Vagina (tissue), 2 donors: ENCODE measurements at regions not wholly inside any gene's neighbourhood (a gene's known extent, or its start where the extent isn't known, plus 50 kb on each side); places are given as distances from the start of the nearest gene placed in this dataset.

Experiments
- CTCF ChIP-seq, 3 experiments: fragments of 450-650 bp in 2 of 3; fragments of 200-600 bp in 1 of 3; sonication (generic) in 1 of 3; IDR thresholded peaks; one replicate each; pipeline ENCODE4 v1.5.1; 2017 to 2019; ENCODE audit warnings: antibody characterized with exemption in 3 of 3, mild to moderate bottlenecking in 2 of 3, moderate library complexity in 2 of 3
- POLR2A ChIP-seq, 2 donors: fragments of 450-650 bp; IDR thresholded peaks; one replicate each; pipeline ENCODE4 v1.6.1; 2017; ENCODE audit warnings: antibody characterized with exemption in 2 of 2, mild to moderate bottlenecking in 2 of 2, moderate library complexity in 2 of 2

DNA sequence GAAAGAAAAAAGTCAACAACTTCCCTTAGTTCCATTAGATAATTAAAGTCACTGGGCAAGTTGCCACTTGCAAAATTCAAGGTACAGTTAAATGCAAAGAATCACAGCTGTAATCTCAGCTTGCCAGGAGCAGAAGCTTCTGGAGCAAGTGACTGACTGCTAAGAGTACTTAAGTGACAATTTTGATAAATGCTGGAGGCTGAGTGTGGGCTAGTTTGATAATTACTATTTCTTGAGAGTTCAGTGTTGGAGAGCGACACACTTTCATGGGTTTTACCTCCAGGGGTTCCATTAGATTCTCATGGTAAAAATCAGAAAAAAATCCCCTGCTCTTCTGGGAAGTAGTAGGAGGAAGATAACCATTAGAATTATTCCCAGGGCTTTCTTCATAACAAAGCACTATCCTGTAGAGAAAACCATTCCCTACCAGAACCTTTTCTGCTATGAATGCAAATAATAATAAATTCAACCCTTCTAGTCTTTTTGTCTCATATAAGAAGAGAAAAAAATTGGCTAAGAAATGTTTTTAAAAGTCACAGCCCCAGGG lies 486.3 kb downstream of the POM121L12 start:
- no peak for TF ChIP-seq CTCF (IDR thresholded peaks at IDR 0.05)
- no peak for TF ChIP-seq POLR2A (IDR thresholded peaks at IDR 0.05)
